ENCODE measurements at regions not wholly inside any gene's neighbourhood (a gene's known extent, or its start where the extent isn't known, plus 50 kb on each side); places are given as distances from the start of the nearest gene placed in this dataset.

DNA sequence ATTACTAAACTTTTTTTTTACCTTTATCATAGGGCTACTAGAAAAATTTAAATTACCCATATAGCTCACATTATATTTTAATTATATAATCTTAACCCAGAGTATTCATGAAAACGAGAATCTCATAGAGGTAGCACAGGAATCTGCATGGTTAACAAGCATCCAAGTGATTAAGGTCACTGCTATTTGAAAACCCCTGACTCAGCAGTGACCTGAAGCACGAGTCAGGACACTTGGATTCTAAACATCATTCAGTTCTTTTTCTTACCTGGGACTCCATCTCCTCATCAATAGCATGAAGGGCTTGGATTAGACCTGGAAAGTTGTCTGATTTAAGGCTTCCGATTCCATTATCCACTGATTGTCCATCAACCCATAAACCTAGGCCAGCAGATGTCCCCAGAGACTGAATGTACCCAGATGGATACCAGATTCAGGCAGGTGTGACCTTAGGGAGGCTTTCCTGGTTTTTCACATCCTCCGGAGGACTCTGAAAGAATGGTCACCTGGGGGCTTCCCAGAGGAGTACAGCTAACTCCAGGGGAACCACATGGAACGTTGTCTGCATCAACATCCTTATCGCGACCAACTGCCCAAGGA lies 174.3 kb downstream of the SETD4 start:
- Histone ChIP-seq H3K9me3 (no peaks in the 10 kb centered on the region), H3K4me3 (no peak overlapping the region), H3K4me2 (no peak overlapping the region), H3K4me1 (no peaks in the 10 kb centered on the region), H3K27ac (no peak overlapping the region)
- DNase-seq (ENCODE audit: low read depth in 1 of 2, low spot score in 1 of 2) (no peak), FAIRE-seq (no peak), ATAC-seq (no peak)
- ChIA-PET POLR2A (no interaction called here), CTCF (interaction anchor here (0.6 kb wide), 1 partner anchor 18 kb away, joined by 3 read pairs; no protein-coding TSS in a partner anchor)
- 60% methylated on average over 7 of the region's 7 CpGs for WGBS (ENCODE audit: missing lambda C conversion rate)
- TF ChIP-seq EHF (CRISPR knock-in tag; IDR thresholded peaks at IDR 0.05) (no peak), HOXB13 (CRISPR knock-in tag; IDR thresholded peaks at IDR 0.05; ENCODE audit: low read depth) (no peak), HOXB5 (CRISPR knock-in tag; IDR thresholded peaks at IDR 0.05) (no peak), HOXA7 (CRISPR knock-in tag; IDR thresholded peaks at IDR 0.05) (no peak), TFCP2L1 (CRISPR knock-in tag; IDR thresholded peaks at IDR 0.05) (no peak), HEYL (CRISPR knock-in tag; IDR thresholded peaks at IDR 0.05) (no peak), MYC (IDR thresholded peaks at IDR 0.05; ENCODE audit: borderline replicate concordance, low read length) (no peak), ZNF302 (CRISPR knock-in tag; IDR thresholded peaks at IDR 0.05) (no peak), HDAC2 (IDR thresholded peaks at IDR 0.05) (no peak), POLR2AphosphoS2 (conservative IDR thresholded peaks at IDR 0.05; ENCODE audit: low read length) (no peak), NFE2L2 (conservative IDR thresholded peaks at IDR 0.05; ENCODE audit: low read length) (no peak), RFX5 (IDR thresholded peaks at IDR 0.05) (no peak), RCOR1 (IDR thresholded peaks at IDR 0.05; ENCODE audit: low read depth, low read length) (no peak)
- TF ChIP-seq, protein P1, sequence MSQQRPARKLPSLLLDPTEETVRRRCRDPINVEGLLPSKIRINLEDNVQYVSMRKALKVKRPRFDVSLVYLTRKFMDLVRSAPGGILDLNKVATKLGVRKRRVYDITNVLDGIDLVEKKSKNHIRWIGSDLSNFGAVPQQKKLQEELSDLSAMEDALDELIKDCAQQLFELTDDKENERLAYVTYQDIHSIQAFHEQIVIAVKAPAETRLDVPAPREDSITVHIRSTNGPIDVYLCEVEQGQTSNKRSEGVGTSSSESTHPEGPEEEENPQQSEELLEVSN (IDR thresholded peaks at IDR 0.05; ENCODE audit: borderline replicate concordance, low read depth): no peak
- TF ChIP-seq, protein P2, sequence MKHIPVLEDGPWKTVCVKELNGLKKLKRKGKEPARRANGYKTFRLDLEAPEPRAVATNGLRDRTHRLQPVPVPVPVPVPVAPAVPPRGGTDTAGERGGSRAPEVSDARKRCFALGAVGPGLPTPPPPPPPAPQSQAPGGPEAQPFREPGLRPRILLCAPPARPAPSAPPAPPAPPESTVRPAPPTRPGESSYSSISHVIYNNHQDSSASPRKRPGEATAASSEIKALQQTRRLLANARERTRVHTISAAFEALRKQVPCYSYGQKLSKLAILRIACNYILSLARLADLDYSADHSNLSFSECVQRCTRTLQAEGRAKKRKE (CRISPR knock-in tag; IDR thresholded peaks at IDR 0.05; ENCODE audit: low read depth): no peak

DNA sequence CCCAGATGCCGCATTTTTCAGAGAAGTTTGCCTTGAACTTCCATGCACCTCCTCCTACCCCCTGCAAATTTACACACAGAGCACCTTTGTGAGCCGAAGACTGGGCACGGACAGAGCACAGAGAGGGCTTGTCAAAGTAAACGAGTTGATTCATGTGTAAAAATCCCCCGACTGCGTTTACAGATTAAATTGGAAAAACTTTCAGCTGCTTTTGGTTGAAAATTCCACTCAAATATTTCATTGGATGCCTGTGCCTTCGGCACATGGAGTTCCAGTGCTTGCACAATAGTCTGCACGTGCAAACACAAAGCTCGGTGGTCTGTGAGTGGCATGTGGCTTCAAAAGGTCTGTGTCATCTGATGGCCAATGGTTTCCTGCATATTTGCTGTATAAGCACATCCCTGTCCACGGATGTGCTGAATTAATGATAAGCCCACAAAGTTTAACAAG lies 177.5 kb downstream of the SETD4 start:
- 10% methylated on average over 10 of the region's 10 CpGs for WGBS (ENCODE audit: missing lambda C conversion rate)
- POLR2A ChIA-PET: no interaction called here
- Histone ChIP-seq H3K4me2 (no peak overlapping the region), H3K4me3 (no peak overlapping the region), H3K27ac (no peak overlapping the region), H3K4me1 (no peaks in the 10 kb centered on the region), H3K9me3 (no peaks in the 10 kb centered on the region)
- FAIRE-seq (no peak), DNase-seq (ENCODE audit: low read depth in 1 of 2, low spot score in 1 of 2) (no peak), ATAC-seq (no peak)
- CTCF ChIA-PET: no interaction called here
- no peak for TF ChIP-seq HDAC2 (IDR thresholded peaks at IDR 0.05)
- TF ChIP-seq SREBF2 (IDR thresholded peaks at IDR 0.05): no peak
- TF ChIP-seq, protein P2 (CRISPR knock-in tag; IDR thresholded peaks at IDR 0.05; ENCODE audit: low read depth): no peak
- TF ChIP-seq RFX5 (IDR thresholded peaks at IDR 0.05): no peak
- TF ChIP-seq ZSCAN20 (CRISPR knock-in tag; IDR thresholded peaks at IDR 0.05): no peak
- no peak for TF ChIP-seq CBX8 (IDR thresholded peaks at IDR 0.05)
- no peak for TF ChIP-seq EP300 (IDR thresholded peaks at IDR 0.05)

DNA sequence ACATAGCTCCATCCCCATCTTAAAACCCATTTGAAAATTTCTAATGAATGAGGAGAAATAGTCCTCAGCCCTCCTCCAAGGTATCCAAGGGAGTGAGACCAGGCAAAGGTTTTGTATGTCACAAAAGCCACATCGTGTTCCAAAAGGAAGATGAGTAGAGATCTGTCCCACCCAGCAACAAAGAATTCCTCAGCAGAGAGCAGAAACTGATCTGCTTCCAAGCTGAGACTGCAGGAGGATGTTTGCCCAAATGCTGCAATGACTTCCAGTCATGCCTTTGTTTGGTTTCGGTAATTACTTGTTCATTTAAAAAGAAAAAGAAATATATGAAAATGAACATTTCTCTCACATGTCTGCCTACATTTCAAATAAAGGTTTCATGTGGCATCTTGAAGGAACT lies 186.9 kb downstream of the SETD4 start:
- Histone ChIP-seq H3K4me1 (no peaks in the 10 kb centered on the region), H3K4me3 (no peak overlapping the region), H3K9me3 (no peaks in the 10 kb centered on the region), H3K4me2 (no peak overlapping the region), H3K27ac (no peak overlapping the region)
- ATAC-seq: no peak
- CTCF ChIA-PET: no interaction called here
- WGBS (ENCODE audit: missing lambda C conversion rate): 4% methylated on average over 2 of the region's 2 CpGs
- no peak for FAIRE-seq
- POLR2A ChIA-PET: no interaction called here
- TF ChIP-seq FOSB (CRISPR knock-in tag; IDR thresholded peaks at IDR 0.05): no peak
- no peak for TF ChIP-seq ZFP36 (IDR thresholded peaks at IDR 0.05; ENCODE audit: borderline replicate concordance, partially characterized antibody)
- no peak for TF ChIP-seq MYC (IDR thresholded peaks at IDR 0.05; ENCODE audit: borderline replicate concordance, low read length)
- TF ChIP-seq, protein P3, sequence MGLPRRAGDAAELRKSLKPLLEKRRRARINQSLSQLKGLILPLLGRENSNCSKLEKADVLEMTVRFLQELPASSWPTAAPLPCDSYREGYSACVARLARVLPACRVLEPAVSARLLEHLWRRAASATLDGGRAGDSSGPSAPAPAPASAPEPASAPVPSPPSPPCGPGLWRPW (IDR thresholded peaks at IDR 0.05): no peak
- TF ChIP-seq HOXB5 (CRISPR knock-in tag; IDR thresholded peaks at IDR 0.05): no peak
- TF ChIP-seq RFX5 (IDR thresholded peaks at IDR 0.05): no peak
- TF ChIP-seq CBX2 (IDR thresholded peaks at IDR 0.05; ENCODE audit: borderline replicate concordance, low read depth): no peak
- no peak for TF ChIP-seq EHMT2 (IDR thresholded peaks at IDR 0.05; ENCODE audit: low read depth)
- no peak for TF ChIP-seq ZNF302 (CRISPR knock-in tag; IDR thresholded peaks at IDR 0.05)
- no peak for DNase-seq (ENCODE audit: low read depth in 1 of 2, low spot score in 1 of 2)

Data from A549 (cell line).